Esophagus squamous epithelium (tissue), 4 donors: ENCODE measurements at regions not wholly inside any gene's neighbourhood (a gene's known extent, or its start where the extent isn't known, plus 50 kb on each side); places are given as distances from the start of the nearest gene placed in this dataset.

ENCODE experiments used
- CTCF ChIP-seq, 6 experiments: fragments of 450-650 bp in 4 of 6; fragments of 200-600 bp in 2 of 6; sonication (generic) in 2 of 6; IDR thresholded peaks; one replicate each; pipeline ENCODE4 v1.5.1; 2016 to 2019; ENCODE audit warnings: antibody characterized with exemption in 6 of 6, mild to moderate bottlenecking in 4 of 6, moderate library complexity in 4 of 6
- POLR2A ChIP-seq, 4 donors: fragments of 450-650 bp; IDR thresholded peaks; one replicate each; pipeline ENCODE4 v1.6.1; 2017; ENCODE audit warnings: antibody characterized with exemption in 4 of 4, mild to moderate bottlenecking in 4 of 4, moderate library complexity in 3 of 4

GRCh38 chr10:4607681-4608080, 218.3 kb upstream of the AKR1E2 start:
- no peak for TF ChIP-seq POLR2A (IDR thresholded peaks at IDR 0.05)
- TF ChIP-seq CTCF (IDR thresholded peaks at IDR 0.05): no peak
